Fibroblast of lung (primary cell): ENCODE measurements at regions not wholly inside any gene's neighbourhood (a gene's known extent, or its start where the extent isn't known, plus 50 kb on each side); places are given as distances from the start of the nearest gene placed in this dataset.

ENCODE experiments used
- DNase-seq, 2 donors: peaks; one replicate each; pipeline versions ENCODE4 v3.0.0 to v3.0.0-alpha.2; 2010; ENCODE audit warnings: low read depth in 2 of 2
- H2AFZ ChIP-seq: 2 replicates; pipeline ENCODE4 v1.5.1; 2012; ENCODE audit warnings: low read length, control low read depth, inconsistent platforms
- H3K27ac ChIP-seq: 2 replicates; pipeline ENCODE4 v1.5.1; 2011; ENCODE audit warnings: low read length, control low read depth; ENCODE audit not compliant: insufficient read depth
- H3K27me3 ChIP-seq: 2 replicates; pipeline ENCODE4 v1.5.1; 2011; ENCODE audit warnings: mild to moderate bottlenecking, low read length; ENCODE audit not compliant: control insufficient read depth, insufficient read depth
- H3K36me3 ChIP-seq: 2 replicates; pipeline ENCODE4 v1.5.1; 2011; ENCODE audit warnings: low read length; ENCODE audit not compliant: control insufficient read depth, insufficient read depth
- H3K4me1 ChIP-seq: 2 replicates; pipeline ENCODE4 v1.5.1; 2011; ENCODE audit warnings: low read length; ENCODE audit not compliant: control insufficient read depth, insufficient read depth; ENCODE audit errors: extremely low read depth
- H3K4me2 ChIP-seq: 2 replicates; pipeline ENCODE4 v1.5.1; 2011; ENCODE audit warnings: low read length, control low read depth; ENCODE audit not compliant: insufficient read depth; ENCODE audit errors: extremely low read depth
- H3K4me3 ChIP-seq, 4 experiments: fragments of 200-600 bp in 1 of 4; sonication (generic) in 1 of 4; replicated peaks in 1 of 4; 2 replicates each; pipeline ENCODE4 v1.5.1; 2011 to 2016; ENCODE audit warnings: low read length in 4 of 4, low read depth in 3 of 4, mild to moderate bottlenecking in 3 of 4, control low read depth in 2 of 4, inconsistent platforms in 1 of 4, mixed read lengths in 1 of 4; ENCODE audit not compliant: insufficient read depth in 1 of 4; ENCODE audit errors: control extremely low read depth in 1 of 4
- H3K79me2 ChIP-seq: 2 replicates; pipeline ENCODE4 v1.5.1; 2012; ENCODE audit warnings: mild to moderate bottlenecking, low read length, inconsistent platforms; ENCODE audit not compliant: control insufficient read depth, insufficient read depth
- H3K9ac ChIP-seq: 2 replicates; pipeline ENCODE4 v1.5.1; 2011; ENCODE audit warnings: mild to moderate bottlenecking, low read length, control low read depth; ENCODE audit not compliant: insufficient read depth
- H3K9me3 ChIP-seq: 2 replicates; pipeline ENCODE4 v1.5.1; 2012; ENCODE audit warnings: low read depth, low read length; ENCODE audit not compliant: control insufficient read depth, insufficient read depth
- H4K20me1 ChIP-seq: 2 replicates; pipeline ENCODE4 v1.5.1; 2011; ENCODE audit warnings: low read length; ENCODE audit not compliant: control insufficient read depth, insufficient read depth; ENCODE audit errors: extremely low read depth
- CTCF ChIP-seq, 2 donors: IDR thresholded peaks in 1 of 2; conservative IDR thresholded peaks in 1 of 2; 1 replicate in 1 of 2; 2 replicates in 1 of 2; pipeline ENCODE4 v1.5.1; 2011 to 2012; ENCODE audit warnings: low read length in 2 of 2, control low read depth in 1 of 2, inconsistent platforms in 1 of 2, low read depth in 1 of 2, mild to moderate bottlenecking in 1 of 2
- EZH2 ChIP-seq: IDR thresholded peaks from 2 replicates; pipeline ENCODE4 v1.5.1; 2012; ENCODE audit warnings: low read length, control low read depth, mild to moderate bottlenecking; ENCODE audit errors: missing control alignments

GRCh38 chr17:79528592-79529125, 82.2 kb downstream of the RBFOX3 start:
- Histone ChIP-seq H4K20me1 (no peaks in the 10 kb centered on the region), H3K36me3 (no peaks in the 10 kb centered on the region), H3K79me2 (no peaks in the 10 kb centered on the region), H3K4me2 (no peak overlapping the region), H3K27ac (no peak overlapping the region), H3K4me1 (no peaks in the 10 kb centered on the region), H3K9ac (no peak overlapping the region), H2AFZ (no peak overlapping the region), H3K4me3 (no peak overlapping the region), H3K27me3 (no peaks in the 10 kb centered on the region), H3K9me3 (no peaks in the 10 kb centered on the region)
- TF ChIP-seq CTCF (conservative IDR thresholded peaks at IDR 0.05 in 1 of 2, IDR thresholded peaks at IDR 0.05 in 1 of 2; ENCODE audit: low read depth in 1 of 2, low read length in 2 of 2) (no peak), EZH2 (no peak)
- no peak for DNase-seq

GRCh38 chr17:79527306-79527705, 83.5 kb downstream of the RBFOX3 start:
- Histone ChIP-seq H3K79me2 (no peaks in the 10 kb centered on the region), H3K36me3 (no peaks in the 10 kb centered on the region), H3K4me3 (no peak overlapping the region), H2AFZ (no peak overlapping the region), H3K9me3 (no peaks in the 10 kb centered on the region), H3K9ac (no peak overlapping the region), H3K27me3 (no peaks in the 10 kb centered on the region), H3K4me1 (no peaks in the 10 kb centered on the region), H3K4me2 (no peak overlapping the region), H3K27ac (no peak overlapping the region), H4K20me1 (no peaks in the 10 kb centered on the region)
- DNase-seq = no peak
- no peak for TF ChIP-seq EZH2
- TF ChIP-seq CTCF (conservative IDR thresholded peaks at IDR 0.05 in 1 of 2, IDR thresholded peaks at IDR 0.05 in 1 of 2; ENCODE audit: low read depth in 1 of 2, low read length in 2 of 2) = no peak

- Histone ChIP-seq H3K4me3 (no peak overlapping the region), H3K27me3 (no peaks in the 10 kb centered on the region), H3K9ac (no peak overlapping the region), H4K20me1 (no peaks in the 10 kb centered on the region), H3K4me2 (no peak overlapping the region), H3K4me1 (no peaks in the 10 kb centered on the region), H2AFZ (no peak overlapping the region), H3K79me2 (no peaks in the 10 kb centered on the region), H3K9me3 (no peaks in the 10 kb centered on the region), H3K27ac (no peak overlapping the region), H3K36me3 (no peaks in the 10 kb centered on the region)
- no peak for DNase-seq
- TF ChIP-seq EZH2 (no peak), CTCF (conservative IDR thresholded peaks at IDR 0.05 in 1 of 2, IDR thresholded peaks at IDR 0.05 in 1 of 2; ENCODE audit: low read depth in 1 of 2, low read length in 2 of 2) (no peak)
These were observed 84.8 kb downstream of the RBFOX3 start for GRCh38 chr17:79525793-79526677.
